ENCODE measurements at regions not wholly inside any gene's neighbourhood (a gene's known extent, or its start where the extent isn't known, plus 50 kb on each side); places are given as distances from the start of the nearest gene placed in this dataset.

DNA sequence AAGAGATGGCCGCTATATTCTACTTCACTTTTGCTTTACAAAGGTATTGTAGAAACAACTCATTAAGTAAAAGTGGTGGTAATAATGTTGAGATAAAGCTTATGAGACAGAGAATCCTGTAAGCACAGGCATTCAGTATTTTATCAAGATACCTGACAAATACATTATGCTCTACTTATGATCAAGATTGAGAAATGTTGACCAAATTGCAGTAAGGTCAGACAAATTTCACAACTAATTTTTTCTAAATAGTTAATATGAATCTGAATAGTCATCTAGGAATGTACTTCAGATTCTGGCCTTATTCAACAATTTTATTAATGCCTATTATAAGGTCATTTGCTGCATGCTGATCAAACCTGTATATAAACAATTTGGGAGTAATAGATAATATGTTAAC, 95.1 kb upstream of the MBNL1 start:
- Mint-ChIP-seq H3K36me3 (peaks cover 0 to 16% of the 10 kb centered on the region in 2 donors), H3K9me3 (peaks cover 0 to 4% (median 3%) of the 10 kb centered on the region in 7 donors), H3K27ac (no peak overlapping the region), H3K4me3 (no peak overlapping the region), H3K27me3 (no peaks in the 10 kb centered on the region), H3K4me1 (peaks cover 0 to 14% (median 6%) of the 10 kb centered on the region in 3 donors)
- ATAC-seq (ENCODE audit: low read depth in 2 of 2): no peak
- no peak for DNase-seq

DNA sequence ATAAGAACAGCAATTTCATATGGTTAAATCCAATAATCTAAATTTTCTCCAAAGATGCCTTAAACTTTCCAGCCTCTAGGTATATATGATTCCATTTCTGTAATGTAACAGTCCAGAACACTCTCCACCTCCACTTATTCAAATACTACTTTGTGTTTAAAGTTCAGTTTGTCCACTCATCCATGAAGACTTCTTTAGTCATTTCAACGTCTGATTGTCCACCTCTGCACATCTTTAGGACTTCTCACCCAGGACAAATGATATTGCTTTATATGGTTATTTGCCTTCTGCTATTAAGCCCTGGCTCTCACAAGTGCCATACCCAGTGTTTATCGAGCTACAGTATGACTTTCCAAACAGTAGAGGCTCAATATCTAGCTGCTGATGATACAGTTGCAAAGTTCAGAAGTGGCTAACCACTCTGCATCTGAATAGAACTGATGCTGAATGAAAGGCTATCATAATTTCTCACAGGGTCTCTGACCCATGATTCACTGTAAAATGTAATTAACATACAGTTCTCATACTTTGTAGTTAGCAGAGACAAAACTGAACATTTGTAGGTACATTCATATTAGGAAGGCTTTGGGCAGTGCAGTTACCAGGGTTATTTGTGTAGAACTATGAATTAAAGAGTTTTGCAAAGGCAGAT, 93.7 kb upstream of the MBNL1 start:
- no peak for ATAC-seq (ENCODE audit: low read depth in 2 of 2)
- Mint-ChIP-seq H3K4me3 (no peak overlapping the region), H3K36me3 (peaks cover 0 to 16% of the 10 kb centered on the region in 2 donors), H3K9me3 (peaks cover 0 to 4% (median 3%) of the 10 kb centered on the region in 7 donors), H3K4me1 (peaks cover 5 to 20% (median 6%) of the 10 kb centered on the region in 3 donors), H3K27me3 (no peaks in the 10 kb centered on the region), H3K27ac (no peak overlapping the region)
- DNase-seq: no peak

DNA sequence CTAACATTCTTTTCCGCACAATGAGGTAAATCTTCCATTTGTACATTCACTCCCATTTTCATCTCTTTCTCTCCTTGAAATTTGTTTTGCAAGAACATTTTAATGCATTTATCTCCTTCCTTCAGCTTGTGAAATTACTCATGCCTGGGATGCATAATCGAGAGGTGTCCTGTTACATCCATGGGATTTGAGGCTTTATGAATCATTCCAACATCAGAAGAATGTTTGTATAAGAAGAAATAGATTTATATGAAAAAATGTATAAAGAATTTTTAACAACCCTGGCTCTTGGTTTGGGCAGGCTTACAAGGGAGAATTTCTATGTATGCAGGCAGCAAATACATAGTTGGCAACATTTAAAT, 93.2 kb upstream of the MBNL1 start:
- no peak for ATAC-seq (ENCODE audit: low read depth in 2 of 2)
- Mint-ChIP-seq H3K4me1 (peaks cover 5 to 20% (median 6%) of the 10 kb centered on the region in 3 donors), H3K4me3 (no peak overlapping the region)

DNA sequence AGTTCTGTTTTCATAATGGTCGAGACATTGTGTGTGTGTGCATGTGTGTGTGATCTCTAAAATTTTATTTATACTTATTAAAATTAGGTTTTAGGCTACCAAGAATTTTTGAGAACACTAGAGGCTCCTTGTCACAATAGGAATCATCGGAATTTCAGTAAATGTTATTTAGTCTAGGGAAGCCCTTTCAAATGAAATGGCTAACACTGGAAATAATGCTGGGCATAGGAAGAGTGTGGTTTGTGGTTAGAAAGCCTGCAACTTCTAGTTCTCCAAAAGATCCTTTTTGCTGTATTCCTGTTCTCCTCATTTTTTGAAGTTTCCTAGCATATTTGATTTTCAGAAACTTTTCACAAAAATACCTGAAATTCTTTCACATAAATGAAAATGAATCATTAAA, 92.5 kb upstream of the MBNL1 start:
- ATAC-seq (ENCODE audit: low read depth in 2 of 2) (no peak), DNase-seq (no peak)
- Mint-ChIP-seq H3K27me3 (no peaks in the 10 kb centered on the region), H3K9me3 (peaks cover 0 to 4% (median 2%) of the 10 kb centered on the region in 7 donors), H3K27ac (peak overlapping the region in 1 of 6 donors; percentile 67), H3K4me3 (no peak overlapping the region), H3K4me1 (peaks cover 5 to 20% (median 6%) of the 10 kb centered on the region in 3 donors), H3K36me3 (peaks cover 0 to 16% of the 10 kb centered on the region in 2 donors)

More for the DNA sequence above, 93.2 kb upstream of the MBNL1 start:
- peaks cover 0 to 4% (median 3%) of the 10 kb centered on the region in 7 donors for H3K9me3 Mint-ChIP-seq
- no peaks in the 10 kb centered on the region for H3K27me3 Mint-ChIP-seq
- no peak for DNase-seq
- no peak overlapping the region for H3K27ac Mint-ChIP-seq
- peaks cover 0 to 16% of the 10 kb centered on the region in 2 donors for H3K36me3 Mint-ChIP-seq

DNA sequence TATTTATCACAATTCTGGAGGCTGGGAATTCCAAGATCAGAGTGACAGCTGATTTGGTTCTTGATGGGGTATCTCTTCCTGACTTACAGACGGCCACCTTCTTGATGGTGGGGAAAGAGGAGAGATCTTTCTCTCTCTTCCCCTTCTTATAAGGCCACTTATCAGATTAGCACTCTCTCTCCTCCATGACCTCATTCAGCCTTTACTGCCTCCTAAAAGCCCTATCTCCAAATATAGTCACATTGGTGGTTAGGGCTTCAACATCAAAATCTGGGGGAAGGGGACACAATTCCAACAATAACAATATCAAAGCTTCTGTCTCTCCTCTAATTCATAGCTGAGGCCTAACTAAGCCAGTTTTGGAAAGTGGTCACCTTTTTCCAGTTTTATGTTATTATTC, 91.7 kb upstream of the MBNL1 start:
- H3K4me1 Mint-ChIP-seq: peaks cover 5 to 20% (median 6%) of the 10 kb centered on the region in 3 donors
- H3K9me3 Mint-ChIP-seq: no peaks in the 10 kb centered on the region
- no peak overlapping the region for H3K4me3 Mint-ChIP-seq
- DNase-seq (no peak), ATAC-seq (ENCODE audit: low read depth in 2 of 2) (no peak)
- no peaks in the 10 kb centered on the region for H3K27me3 Mint-ChIP-seq
- peaks cover 0 to 8% of the 10 kb centered on the region in 2 donors for H3K36me3 Mint-ChIP-seq
- peak overlapping the region in 1 of 6 donors; percentile 74 for H3K27ac Mint-ChIP-seq

DNA sequence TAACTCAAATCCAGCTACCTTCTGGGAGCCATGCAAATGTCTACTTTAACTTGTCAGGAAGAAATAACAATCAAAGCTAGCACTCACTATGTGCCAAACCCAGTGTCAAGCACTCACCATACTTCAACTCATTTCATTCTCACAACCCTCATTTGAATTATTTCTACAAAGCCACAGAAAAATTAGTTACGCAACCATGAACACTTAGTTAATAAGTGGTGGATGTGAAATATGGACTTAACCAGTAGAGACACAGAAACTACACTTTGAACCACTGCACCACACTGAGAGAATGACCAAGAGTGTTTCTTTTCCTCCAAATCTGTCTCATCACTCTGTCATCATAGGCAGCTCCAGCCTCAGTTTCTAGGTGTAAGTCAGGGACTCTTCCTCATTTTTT, 91.0 kb upstream of the MBNL1 start:
- H3K27me3 Mint-ChIP-seq: no peaks in the 10 kb centered on the region
- peaks cover 5 to 25% (median 11%) of the 10 kb centered on the region in 3 donors for H3K4me1 Mint-ChIP-seq
- no peak overlapping the region for H3K4me3 Mint-ChIP-seq
- DNase-seq (no peak), ATAC-seq (ENCODE audit: low read depth in 2 of 2) (no peak)
- H3K9me3 Mint-ChIP-seq: no peaks in the 10 kb centered on the region
- peaks cover 0 to under 1% of the 10 kb centered on the region in 2 donors for H3K36me3 Mint-ChIP-seq
- no peak overlapping the region for H3K27ac Mint-ChIP-seq

DNA sequence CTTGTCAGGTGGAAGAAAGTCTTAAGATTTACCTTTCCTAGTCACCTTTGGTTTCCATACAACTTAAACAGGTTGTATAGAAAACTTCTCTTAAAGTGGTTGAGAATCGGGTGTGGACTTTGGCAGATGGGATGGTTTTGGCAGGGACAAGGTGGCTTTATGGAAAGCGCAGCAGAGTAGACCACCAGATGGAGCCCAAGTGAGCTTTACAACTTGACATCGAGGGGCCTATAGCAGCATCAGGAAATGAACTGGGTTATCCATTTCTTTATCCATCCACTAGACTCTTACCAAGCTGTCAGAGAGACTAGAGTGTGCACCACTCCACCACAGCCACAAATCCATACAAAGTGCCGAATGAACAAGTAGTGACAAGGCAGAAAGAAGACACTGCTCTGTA, 85.3 kb upstream of the MBNL1 start:
- Mint-ChIP-seq H3K4me1 (peaks cover 27 to 40% (median 31%) of the 10 kb centered on the region in 3 donors), H3K9me3 (no peaks in the 10 kb centered on the region), H3K27me3 (no peaks in the 10 kb centered on the region), H3K36me3 (no peaks in the 10 kb centered on the region), H3K27ac (peak overlapping the region in 4 of 6 donors; percentile 0 to 90 (median 32)), H3K4me3 (peak overlapping the region in 2 of 8 donors; percentile 0 to 3)
- ATAC-seq (ENCODE audit: low read depth in 2 of 2) (peak; percentile 74 to 87), DNase-seq (peak; percentile 48)

DNA sequence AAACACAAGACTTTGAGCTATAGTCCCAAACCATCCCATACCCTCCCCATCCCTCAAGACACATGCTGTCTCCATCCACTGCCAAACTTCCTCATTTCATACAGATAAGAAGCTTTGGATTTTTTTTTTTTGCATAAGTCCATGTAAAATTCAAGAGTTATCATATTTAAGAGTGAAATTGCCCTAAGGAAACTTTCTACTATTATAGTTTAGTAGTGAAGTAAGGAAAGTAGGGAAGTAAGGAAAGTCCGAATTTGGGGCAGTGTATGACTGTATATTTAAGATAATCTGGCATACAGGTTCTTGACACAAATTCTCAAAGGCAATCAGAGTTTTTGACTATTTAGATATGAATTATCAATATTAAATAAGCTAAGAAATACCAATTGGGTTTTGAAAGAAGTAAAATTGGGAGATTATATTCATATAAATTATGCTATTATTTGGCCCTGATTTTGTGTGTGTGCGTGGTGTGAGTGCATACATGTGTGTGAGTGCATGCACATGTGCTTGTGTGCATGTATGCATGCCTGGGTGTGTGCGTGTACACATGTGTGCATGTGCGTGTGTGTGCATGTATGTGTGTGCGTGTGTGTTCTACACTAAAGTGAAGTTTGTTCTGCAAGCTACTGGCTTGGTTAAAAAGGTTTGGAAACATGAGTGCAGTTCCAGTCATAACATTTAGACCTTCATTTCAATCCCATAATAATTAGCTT, 83.6 kb upstream of the MBNL1 start:
- no peaks in the 10 kb centered on the region for H3K9me3 Mint-ChIP-seq
- no peak for ATAC-seq (ENCODE audit: low read depth in 2 of 2)
- H3K4me1 Mint-ChIP-seq: peaks cover 25 to 46% (median 43%) of the 10 kb centered on the region in 3 donors
- no peaks in the 10 kb centered on the region for H3K27me3 Mint-ChIP-seq
- no peak for DNase-seq
- H3K36me3 Mint-ChIP-seq: peaks cover 0 to 6% of the 10 kb centered on the region in 2 donors
- no peak overlapping the region for H3K27ac Mint-ChIP-seq
- no peak overlapping the region for H3K4me3 Mint-ChIP-seq

DNA sequence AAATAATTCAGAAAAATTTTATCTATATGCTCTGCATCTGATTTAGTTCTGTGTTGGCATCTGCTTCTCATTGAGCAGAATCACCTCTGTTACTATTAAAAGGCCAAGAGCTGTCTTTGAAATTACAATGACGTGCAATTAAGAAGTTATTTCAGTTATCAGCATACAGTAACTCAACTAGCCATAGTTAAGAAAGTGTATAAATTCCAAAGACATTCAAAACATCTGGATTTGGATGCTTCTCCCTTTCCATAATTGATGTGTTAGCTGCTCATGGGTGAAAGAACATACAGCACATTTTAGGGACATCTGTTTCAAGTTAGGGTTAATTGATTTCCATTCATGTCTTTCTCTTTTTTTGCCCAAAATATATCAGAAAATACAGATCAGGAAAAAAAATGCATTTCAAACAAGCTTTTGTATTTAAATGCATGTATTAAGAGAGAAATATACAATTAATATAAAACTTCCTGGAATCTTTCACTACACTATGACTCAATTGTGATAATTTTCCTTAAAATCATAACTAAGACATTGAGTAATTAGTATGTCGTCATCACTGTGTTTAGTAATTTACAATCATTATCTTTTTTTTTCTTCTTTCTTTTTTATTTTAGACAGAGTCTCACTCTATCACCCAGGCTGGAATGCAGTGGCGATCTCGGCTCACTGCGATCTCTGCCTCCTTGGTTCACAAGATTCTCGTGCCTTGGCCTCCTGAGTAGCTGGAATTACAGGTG, 82.7 kb upstream of the MBNL1 start:
- DNase-seq (no peak), ATAC-seq (ENCODE audit: low read depth in 2 of 2) (no peak)
- Mint-ChIP-seq H3K4me1 (peaks cover 29 to 46% (median 43%) of the 10 kb centered on the region in 3 donors), H3K9me3 (no peaks in the 10 kb centered on the region), H3K27me3 (no peaks in the 10 kb centered on the region), H3K4me3 (no peak overlapping the region), H3K36me3 (peaks cover 0 to 6% of the 10 kb centered on the region in 2 donors), H3K27ac (no peak overlapping the region)

DNA sequence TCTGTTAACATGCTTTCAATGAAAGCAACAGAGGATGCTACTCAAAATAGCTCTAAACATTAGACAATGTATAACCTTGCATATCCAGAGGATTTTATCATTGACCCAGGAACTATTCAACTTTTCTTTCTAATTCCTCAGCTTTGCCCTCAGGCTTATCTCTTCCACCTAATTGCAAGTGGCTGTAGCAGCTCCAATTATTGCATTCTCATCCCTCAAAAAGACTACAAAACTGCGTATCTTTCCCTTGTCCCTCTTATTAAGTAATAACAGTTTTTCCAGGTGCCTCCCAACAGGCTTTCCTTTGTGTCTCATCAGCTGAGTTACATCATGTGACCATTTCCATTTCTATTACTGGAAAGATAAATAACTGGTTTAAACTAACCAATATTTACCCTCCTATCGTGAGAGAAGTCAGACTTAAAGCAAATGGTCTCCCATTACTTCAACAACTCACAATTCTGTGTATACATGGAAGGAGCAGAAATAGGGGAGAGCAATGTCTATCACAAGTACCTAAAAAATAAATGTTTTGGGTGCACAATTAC, 78.0 kb upstream of the MBNL1 start:
- peaks cover 0 to 6% of the 10 kb centered on the region in 2 donors for H3K36me3 Mint-ChIP-seq
- no peaks in the 10 kb centered on the region for H3K9me3 Mint-ChIP-seq
- no peak for ATAC-seq (ENCODE audit: low read depth in 2 of 2)
- peak overlapping the region in 2 of 6 donors; percentile 33 to 38 for H3K27ac Mint-ChIP-seq
- no peak overlapping the region for H3K4me3 Mint-ChIP-seq
- H3K4me1 Mint-ChIP-seq: peaks cover 36 to 59% (median 51%) of the 10 kb centered on the region in 3 donors
- H3K27me3 Mint-ChIP-seq: no peaks in the 10 kb centered on the region
- DNase-seq: no peak

DNA sequence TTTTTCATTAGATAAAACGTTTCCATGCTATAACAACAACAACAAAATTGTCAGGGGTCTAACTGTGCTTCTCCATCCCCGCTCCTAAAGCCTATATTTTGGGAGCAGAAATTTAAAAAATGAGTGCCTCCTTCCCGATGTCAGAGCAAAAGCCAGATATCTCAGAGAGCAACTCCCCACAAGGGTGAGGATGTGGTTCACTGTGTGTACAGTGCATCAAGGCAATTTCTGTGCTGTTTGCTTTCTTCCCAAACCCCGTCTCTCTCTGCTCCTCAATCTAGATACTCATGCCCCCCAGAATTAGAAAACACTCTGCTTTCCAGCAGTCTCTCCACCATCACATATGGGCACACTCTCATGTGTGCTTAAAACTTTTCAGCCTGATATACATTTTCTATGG, 76.7 kb upstream of the MBNL1 start:
- H3K4me1 Mint-ChIP-seq: peaks cover 47 to 71% (median 64%) of the 10 kb centered on the region in 3 donors
- peak overlapping the region in 6 of 8 donors; percentile 0 to 83 (median 50) for H3K4me3 Mint-ChIP-seq
- no peak for ATAC-seq (ENCODE audit: low read depth in 2 of 2)
- H3K27ac Mint-ChIP-seq: peak overlapping the region in 5 of 6 donors; percentile 11 to 95 (median 39)
- peaks cover 0 to 6% of the 10 kb centered on the region in 2 donors for H3K36me3 Mint-ChIP-seq
- H3K27me3 Mint-ChIP-seq: no peaks in the 10 kb centered on the region
- DNase-seq: no peak
- no peaks in the 10 kb centered on the region for H3K9me3 Mint-ChIP-seq

DNA sequence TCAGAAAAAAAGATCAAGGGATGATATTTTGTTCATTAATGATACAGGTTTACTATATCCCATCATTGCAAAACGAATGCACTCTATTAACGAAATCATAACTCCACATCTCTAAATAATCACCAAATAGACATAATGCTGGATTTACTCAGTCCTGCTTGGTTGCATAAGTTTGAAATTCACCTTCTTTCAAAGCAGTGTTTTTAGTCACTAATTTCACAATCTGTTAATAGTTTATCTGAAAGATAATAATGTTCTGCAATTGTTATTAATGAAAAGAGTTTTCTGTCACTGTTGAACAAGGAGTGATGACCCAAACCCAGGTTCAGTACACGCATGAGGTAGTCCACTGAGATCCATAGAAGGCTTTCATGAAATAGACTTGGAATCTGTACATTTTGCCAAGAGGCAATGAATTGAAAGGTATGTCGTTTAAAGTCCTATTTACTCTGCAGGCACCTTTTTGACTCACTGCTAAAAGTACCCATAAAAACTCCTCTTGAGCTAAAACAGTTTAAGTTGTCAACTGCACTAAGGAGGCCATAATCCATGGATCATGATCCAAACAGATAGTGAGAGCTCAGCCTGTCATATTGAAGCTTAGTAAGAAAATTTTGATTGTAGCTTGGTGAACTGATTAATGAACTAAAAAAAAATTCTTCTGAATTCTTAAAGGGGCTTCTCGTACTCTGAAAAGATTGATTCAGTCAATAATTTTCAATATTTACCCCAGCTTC, 75.6 kb upstream of the MBNL1 start:
- peak overlapping the region; percentile 4 to 95 (median 79) for H3K27ac Mint-ChIP-seq
- H3K4me1 Mint-ChIP-seq: peaks cover 49 to 75% (median 70%) of the 10 kb centered on the region in 3 donors
- H3K9me3 Mint-ChIP-seq: no peaks in the 10 kb centered on the region
- ATAC-seq (ENCODE audit: low read depth in 2 of 2) (no peak), DNase-seq (no peak)
- H3K4me3 Mint-ChIP-seq: peak overlapping the region in 7 of 8 donors; percentile 66 to 88 (median 81)
- peaks cover 0 to 6% of the 10 kb centered on the region in 2 donors for H3K36me3 Mint-ChIP-seq
- no peaks in the 10 kb centered on the region for H3K27me3 Mint-ChIP-seq

Measured in naive B cell (primary cell).